ENCODE measurements at regions not wholly inside any gene's neighbourhood (a gene's known extent, or its start where the extent isn't known, plus 50 kb on each side); places are given as distances from the start of the nearest gene placed in this dataset.
"Not testable (repeated sequence)": the region's sequence is repeated elsewhere in the genome, so short reads cannot be mapped to it uniquely, and the experiment has no call there.

- TF ChIP-seq CTCF, POLR2A (IDR thresholded peaks at IDR 0.05): not testable (repeated sequence)
Observed at GRCh38 chr21:7942219-7942618, 2579.2 kb upstream of the TPTE start.
